NCI-H526 treated with DMSO at 0.1 percent for 48 hours (cell line): ENCODE measurements at regions not wholly inside any gene's neighbourhood (a gene's known extent, or its start where the extent isn't known, plus 50 kb on each side); places are given as distances from the start of the nearest gene placed in this dataset.

Source experiments
- DNase-seq: peaks from one replicate; lab custom pipeline; 2025; lab: John Stamatoyannopoulos, UW

DNA sequence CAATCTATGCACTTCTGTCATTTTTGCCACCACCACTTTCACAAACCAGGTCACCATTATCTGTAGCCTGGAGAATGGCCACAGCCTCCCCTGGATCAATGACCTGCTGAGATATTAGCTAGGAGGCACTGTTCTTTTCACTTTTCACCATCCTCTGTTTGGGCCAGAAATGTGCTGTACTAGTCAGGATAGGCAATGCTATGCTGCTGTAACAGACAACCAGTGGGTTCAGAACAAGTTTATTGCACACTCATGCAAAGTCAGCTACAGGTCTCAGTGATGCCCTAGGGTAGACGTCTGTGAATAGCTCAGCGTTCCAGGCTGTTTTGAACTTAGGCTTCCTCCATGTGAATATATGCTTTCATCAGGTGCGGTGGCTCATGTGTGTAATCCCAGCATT, 231.5 kb downstream of the SUDS3 start:
- no peak for DNase-seq

DNA sequence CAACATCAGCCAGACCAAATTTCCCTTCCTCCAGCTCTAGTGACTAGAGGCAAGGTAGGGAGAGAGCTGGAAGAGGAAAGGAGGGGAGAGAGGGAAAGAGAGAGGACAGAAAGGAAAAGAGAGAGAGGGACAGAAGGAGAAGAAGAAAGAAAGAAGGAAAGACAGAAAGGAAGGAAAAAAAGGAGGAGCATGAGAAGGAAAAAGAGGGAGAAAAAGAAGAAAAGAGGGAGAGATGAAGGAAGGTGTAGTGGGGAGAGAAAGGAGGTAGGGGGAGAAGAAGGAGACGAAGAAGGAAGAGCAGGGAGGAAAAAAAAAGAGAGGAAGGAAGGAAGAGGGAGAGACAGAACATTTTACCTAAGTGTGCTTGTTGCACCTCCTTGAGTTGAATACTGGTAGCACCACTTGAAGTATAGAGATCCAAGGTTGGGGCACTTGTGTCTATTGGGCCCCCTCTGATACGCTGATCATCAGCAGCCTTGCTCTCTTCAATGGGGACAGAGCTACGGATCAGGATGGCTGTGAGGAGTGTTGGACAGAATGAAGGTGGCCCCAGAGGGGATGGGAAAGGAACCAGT, 232.5 kb downstream of the SUDS3 start:
- DNase-seq, result no peak

DNA sequence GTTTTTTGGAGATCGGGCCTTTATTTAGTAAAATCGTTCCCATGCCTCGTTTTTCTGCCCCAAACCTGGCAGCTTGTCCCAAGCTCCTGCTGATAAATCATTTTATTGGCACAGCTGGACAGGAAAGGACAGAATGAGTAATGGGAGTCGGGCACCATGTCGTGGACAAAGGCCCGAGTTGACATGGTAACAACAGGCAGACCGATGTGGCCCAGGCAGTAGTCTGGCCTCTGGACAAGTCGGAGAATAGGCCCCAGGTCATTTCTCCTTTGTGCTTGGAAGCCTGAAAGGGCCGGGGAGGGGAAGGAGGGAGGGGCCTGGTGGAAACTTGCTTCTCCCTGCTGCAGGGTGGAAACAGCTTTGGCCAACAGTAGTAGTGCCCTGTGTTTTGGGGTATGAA, 234.9 kb downstream of the SUDS3 start:
- no peak for DNase-seq

DNA sequence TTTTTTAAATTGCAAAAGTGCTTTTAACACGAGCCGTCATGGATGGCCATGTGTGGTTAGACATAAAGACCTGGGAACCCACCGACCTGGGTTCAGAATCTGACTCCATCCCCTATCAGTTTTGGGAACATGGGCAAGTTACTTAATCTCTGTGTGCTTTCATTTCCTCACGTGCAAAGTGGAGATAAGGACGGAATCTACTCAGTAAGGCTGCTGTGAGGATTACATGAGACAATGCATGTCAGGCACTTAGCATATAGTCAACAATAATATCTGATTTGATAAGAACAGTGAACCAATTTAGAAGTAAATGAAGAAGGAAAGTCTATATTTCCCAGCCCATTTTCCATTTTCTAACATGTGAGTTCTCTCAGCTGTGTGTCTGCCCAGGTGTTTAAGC, 235.4 kb downstream of the SUDS3 start:
- DNase-seq, result no peak

DNA sequence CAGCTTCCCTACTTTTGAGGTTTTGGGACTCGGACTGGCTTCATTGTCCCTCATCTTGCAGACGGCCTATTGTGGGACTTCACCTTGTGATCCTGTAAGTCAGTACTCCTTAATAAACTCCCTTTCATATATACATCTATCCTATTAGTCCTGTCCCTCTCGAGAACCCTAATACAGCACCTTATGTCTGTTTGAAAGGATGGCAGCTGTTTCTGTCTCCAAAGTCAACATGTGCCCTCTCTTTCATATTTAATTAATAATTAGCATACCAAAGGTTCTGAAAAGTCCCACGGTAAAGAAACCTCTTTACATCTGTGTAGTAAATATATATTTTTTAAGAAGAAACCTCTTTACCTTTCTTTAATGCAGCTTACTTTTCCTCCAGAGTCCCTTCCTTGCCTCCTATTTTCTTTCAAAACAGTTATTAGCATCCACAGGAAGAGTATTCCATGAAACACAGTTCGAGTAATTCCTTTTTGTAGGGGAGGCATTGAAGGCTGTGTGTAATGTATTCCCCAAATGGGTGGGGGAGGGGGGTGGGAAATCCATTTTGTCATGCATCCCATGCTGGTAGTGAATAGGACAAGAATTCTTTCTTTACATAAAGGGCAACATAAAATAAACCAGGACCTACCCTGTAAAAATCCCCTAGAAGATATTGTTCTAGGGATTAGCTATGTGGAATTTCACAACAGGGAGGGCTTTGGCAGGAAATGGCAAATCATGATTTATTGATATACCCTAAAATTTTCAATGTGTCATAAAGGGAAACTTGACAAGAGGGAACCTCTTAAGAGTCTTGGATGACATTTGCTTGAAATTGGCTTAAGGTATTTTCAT, 241.5 kb downstream of the SUDS3 start:
- no peak for DNase-seq

DNA sequence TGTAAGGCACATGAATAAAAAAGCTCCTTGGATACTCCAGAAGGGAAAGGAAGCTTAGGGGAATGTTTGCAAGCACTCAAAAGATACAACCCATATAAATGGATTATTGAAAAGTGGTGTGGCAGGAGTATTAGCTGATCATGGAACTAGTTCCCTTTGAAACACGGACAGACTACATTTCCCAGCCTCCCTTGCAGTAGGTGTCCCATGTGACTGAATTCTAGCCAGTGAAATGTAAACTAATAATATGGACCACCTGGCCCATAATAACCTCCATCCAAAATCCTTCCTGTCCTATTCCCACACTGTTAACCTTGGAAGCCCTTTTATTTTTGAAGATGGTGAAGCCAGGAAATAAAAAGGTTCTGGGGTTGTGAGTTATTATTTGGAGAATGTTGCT, 242.3 kb downstream of the SUDS3 start:
- no peak for DNase-seq

DNA sequence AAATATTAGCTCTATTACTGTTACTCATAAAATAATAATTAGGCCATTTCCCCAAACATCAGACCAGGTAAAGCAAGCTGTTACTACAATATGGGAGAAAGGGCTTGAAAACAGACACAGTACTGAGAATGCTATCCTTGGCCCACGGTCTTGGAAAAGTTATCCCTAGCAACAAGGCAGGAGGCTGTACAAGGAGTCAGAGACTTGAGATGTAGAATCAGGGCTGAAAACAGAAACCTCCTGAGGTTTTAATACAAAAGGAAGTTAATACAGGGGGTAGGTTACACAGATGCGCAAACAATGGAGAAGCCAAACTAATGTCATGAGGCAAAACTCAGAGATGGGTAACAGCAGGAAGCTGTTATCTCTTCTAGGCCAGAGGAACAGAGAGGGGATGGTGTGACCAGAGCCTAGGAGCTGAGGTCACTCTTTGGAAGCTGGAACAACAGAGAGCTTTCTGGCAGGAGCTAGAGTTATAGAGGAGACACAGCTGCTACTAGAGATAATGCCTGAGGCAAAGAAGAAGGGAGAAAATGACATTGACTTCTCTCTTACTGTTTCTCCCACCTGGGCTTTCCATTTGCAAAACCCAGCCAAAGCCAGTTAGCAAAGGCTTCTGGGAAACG, 248.8 kb downstream of the SUDS3 start:
- no peak for DNase-seq

DNA sequence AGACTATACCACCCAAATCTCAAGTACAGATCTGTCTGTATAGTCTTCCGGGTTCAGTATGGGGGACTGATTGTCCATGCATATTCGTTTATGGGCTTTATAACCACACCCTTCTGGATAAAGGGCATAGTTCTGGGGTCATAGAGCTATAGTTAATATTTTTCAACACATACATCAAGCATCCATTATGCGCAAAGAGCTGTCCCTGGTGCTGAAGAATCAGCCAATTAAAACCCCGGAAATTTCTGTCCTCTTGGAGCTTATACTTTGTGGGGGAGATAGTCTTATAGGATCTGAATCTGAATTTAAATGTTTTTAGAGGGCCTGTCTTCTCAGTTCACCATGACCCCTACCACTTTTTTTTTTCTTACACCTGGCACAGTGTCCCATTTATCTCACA, 256.7 kb downstream of the SUDS3 start:
- DNase-seq, result no peak

DNA sequence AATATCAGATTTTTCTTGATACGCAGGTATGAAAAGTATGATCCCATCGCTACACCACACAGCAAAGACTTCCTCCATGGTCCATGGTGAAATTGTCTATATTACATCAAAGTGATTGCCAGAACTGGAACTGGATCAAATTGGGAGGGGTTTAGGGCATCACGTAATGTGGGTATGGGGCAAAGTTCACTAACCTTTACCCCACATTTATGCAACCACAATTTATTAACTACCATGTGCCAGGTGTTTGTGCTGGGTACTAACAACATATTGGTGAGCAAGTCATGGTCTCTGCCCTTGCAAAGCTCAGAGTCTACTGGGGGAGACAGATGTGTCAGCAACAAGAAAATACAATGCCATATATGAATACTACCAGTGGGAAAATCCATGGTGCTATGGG, 258.9 kb downstream of the SUDS3 start:
- DNase-seq, result no peak

DNA sequence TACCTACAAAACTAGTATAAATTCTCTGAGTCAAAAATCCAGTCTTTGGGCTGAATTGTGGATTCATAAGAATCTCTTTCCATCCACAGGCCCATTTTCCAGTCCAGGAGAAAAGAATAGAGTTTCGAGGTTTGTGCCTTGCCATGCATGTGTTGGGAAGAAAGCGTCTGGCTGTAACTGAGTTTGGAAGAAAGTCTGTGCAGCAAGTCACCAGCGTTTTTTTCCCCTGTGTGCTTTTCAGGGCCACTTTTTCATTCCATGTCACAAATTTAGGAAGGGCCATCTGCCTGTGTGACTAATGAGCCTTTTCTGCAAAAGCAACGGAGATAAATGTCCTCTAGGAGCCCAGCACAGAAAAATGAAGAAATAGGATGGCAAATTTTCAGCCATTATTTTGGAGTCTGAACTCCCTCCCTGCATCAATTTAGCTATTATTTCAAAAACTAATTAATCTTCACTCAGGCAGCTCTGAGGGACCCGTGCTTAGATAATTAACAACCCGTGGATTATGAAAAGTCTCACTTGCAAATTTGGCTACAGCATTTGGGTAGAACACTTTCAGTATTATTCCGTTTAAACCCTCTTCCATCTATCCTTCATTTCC, 261.5 kb downstream of the SUDS3 start:
- DNase-seq, result no peak

DNA sequence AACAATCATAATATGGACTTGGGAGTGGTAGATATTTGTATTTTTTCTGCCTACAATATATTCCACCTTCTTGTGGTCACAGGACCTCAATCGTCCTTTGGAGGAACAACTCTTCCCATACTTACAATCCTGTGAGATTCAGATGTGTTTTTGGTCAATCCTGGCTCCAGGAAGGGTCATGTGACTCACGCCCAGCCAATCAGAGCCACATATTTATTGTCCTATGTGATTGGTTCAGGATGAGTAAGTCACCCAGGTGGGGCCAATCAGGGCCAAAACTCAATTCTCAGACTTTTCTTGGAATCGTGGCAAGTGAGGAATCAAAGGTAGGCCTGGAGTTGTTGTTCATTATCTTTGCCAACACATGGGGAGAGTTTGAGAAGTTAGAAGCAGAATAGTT, 264.9 kb downstream of the SUDS3 start:
- DNase-seq, result no peak

DNA sequence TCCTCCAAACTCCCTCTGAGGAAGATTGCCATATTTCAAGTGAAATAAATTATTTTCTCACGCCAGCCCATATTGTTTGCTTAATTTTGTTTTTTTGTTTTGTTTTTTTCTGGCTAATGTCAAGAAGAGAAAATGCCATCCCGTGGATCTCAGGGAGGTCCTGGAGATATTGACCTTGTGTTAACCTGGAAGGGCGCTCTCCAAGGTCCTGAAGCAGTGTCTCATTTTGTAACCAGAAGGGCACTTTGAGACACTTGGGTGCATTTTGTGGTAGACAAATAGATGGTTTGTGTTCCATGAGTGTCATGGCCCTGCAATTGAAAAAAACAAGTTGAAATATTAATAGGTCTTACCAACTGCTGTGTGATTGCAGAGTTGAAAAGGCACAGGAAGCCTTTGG, 268.9 kb downstream of the SUDS3 start:
- no peak for DNase-seq

DNA sequence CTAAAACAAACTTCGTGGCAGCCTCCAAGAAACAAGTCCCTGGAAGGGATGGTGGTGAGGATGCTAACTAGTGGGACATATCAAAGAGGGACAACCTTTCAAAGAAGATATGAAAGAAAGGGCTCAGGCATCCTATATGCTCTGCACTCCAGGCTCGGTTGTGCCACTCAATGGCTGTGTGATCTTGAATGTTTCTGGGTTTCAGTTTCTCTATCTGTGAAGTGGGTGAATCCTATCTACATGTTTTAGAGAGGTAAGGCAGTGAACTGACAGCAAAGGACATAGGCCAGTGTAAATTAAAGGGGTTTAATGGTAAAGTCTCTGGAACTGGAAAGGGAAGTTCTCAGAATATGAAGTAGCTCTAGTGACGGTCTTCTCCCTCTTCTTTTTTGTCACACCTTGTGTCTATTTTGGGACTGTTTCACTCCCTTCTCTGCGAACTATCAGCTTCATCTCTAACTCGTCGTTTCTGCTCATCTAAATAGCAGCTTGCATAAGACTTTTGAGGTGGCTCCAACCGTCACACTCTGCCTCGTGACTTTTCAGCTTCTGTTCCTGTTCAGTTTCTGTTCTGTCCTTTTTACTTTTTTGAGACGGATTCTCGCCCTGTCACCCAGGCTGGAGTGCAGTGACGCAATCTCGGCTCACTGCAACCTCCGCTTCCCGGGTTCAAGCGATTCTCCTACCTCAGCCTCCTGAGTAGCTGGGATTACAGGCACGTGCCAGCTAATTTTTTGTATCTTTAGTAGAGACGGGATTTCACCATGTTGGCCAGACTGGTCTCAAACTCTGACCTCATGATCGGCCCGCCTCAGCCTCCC, 273.6 kb downstream of the SUDS3 start:
- no peak for DNase-seq

DNA sequence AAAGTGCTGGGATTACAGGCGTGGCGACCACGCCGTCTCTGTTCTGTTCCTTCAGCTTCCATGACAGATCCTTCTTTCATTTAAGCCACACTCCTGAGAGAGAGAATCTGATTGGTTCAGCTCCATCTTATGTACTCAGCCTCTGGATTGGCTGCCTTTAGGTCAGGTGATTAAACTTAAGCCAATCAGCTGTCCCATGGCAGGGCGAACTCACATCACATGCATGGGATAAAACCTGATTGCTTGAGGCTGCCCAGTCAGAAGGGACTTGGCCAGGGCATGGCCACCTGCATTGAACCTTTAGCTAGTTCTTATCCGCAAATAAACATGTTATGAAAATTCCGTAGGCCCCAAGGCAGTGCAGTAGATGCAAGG, 274.2 kb downstream of the SUDS3 start:
- DNase-seq, result no peak

DNA sequence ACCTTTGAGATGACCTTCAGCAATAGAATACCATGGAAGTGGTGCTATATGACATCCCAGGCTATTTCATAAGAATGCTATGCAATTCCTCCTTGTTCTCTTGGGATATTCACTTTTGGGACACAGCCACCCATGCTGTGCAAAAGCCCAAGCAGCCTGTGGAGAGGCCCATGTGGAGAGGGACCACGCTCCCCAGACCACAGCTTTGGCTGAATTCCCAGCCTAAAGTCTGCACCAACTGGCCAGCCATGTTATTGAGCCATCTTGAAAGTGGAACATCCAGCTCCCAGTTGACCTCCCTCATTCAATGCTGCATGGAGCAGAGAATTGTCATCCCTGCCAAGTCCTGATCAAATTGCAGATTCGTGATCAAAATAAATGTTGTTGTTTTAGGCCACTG, 275.1 kb downstream of the SUDS3 start:
- no peak for DNase-seq

DNA sequence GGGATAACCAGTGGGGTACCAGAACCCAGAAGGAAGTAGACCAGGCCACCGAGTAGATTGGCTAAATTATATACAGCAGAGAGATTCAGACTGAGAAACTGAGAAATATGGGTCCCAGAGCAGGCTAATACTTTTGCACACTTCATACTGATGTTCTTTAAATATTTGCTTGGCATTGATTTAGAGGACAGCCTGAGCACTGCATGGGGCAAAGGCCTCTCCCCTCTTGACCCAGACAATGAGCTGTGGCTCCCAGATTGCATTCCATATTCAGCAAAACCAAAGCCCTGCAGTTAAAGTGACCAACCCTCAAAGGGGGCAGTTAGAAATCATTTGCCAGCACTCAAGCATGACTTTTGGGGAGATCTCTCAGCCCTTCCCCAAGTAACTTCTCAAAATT, 279.2 kb downstream of the SUDS3 start:
- DNase-seq, result no peak

DNA sequence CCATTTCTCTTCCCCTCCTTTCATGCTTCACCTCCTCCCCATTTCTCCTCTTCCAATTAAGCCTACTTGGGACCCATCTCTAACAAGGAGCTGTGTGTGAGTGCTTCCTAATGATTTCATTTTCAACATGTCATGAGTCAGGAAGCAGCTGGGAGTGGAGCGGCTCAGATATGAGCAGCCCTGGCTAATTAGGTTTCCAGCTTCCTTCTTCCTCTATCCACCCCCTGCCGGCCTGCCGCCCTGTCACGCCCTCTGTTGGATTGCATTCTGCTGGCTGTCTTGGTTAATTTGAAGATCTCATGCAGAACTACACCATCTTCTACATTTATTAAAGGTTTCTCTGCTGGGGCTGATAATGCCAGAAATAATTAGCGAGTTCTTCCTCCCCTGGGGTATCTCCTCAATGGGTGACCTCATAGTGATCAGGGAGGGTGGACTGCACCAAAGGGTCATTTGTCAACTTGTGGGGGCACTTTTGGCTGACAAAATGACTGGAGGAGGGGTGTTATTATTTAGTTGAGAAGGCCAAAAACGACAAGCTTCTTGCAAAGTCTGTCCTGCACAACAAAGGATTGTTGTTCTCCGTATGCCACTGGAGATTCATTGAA, 300.9 kb upstream of the SRRM4 start:
- DNase-seq, result no peak

DNA sequence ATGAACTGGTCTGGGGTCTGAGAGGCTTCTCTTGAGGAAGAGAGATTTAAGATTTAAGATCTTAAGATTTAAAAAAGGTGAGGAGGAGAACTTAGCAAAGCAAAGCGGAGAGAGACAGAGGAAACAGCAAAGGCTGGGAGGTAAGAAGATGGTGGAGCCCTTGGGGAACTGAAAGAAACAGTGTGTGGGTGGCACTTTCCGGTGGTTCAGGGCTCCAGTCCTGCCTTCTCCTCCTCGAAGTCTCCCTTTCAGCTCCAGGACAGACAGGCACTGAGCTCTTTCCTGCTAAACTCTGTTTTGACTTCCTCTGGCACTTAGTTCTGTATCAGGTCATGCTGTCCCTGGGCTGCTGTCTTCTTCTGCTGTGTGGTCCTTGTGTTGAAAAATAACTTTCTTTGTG, 298.7 kb upstream of the SRRM4 start:
- DNase-seq, result no peak

DNA sequence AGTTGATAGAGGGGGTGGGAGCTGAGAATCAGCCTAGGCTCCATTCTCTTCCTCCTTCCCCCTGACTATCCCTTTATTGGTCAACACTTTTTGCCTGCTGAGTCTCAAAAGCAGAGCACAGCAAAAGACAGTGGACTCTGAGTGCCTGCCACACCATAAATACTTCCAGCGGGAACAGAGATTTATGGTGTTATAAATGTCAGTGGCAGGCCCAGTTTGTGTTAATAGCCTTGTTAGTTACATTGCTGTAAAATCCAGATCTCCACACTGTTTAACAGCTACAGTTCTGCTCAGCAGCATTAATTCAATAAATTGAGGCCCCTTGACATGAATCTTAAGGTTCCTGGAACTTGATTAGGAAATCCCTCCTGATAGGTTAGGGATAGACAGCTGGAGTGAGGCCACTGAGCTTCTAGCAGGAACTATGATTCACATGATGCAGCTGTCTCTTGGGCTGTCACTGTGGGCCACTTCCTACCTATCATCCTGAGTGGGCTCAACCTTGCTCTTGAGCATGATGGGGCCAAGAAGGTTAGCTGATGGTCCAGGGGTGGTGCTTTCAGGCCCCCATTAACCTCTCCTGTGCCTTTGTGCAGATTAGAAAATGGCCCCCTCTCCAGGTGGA, 295.2 kb upstream of the SRRM4 start:
- no peak for DNase-seq

DNA sequence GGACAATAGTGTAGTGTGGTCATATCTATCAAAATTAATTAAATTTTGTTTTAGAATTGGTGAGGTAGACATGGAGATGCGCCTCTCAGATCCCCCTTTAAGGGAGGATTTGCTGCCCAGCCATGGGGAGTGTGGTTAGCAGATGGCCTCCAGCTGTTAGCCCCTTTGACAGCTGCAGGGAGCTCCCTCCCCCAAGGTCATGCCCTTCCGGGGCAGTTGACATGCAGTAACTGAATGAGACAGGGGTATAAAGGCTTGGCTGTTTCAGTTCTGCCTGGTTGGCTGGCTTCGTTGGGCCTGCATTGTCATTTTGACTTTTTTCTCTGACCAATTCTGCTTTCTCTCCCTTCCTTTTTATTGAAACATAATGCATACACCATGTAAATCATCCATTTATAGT, 291.5 kb upstream of the SRRM4 start:
- no peak for DNase-seq

DNA sequence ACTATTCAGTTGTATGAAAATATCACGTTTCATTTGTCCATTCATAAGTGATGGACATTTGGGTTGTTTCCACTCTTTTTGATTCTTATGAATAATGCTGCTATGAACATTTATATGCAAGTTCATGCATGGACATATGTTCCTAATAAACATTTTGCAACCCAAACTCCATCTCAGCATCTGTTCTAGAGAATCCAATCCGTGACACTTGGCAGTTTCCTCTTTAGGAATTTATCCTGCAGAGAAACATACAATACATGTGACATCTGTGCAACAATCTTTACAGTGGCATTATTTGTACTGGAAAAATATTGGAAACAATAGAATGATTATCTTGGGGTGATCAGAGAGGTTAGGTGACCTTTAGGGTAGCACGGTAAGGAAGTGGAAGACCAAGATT, 290.8 kb upstream of the SRRM4 start:
- no peak for DNase-seq
